Posterior cingulate gyrus (tissue), 11 donors: ENCODE measurements at regions not wholly inside any gene's neighbourhood (a gene's known extent, or its start where the extent isn't known, plus 50 kb on each side); places are given as distances from the start of the nearest gene placed in this dataset.

Experiments used
- DNase-seq, 10 donors: peaks; one replicate each; pipeline versions ENCODE4 v3.0.0 to v3.0.0-alpha.2; 2020 to 2021; ENCODE audit warnings: mixed read lengths in 3 of 10
- intact Hi-C: fragments of 100-400 bp; cut with DNase I; formaldehyde crosslinking; loops from one replicate; pipeline ENCODE4 v1.15.1; 2023

DNA sequence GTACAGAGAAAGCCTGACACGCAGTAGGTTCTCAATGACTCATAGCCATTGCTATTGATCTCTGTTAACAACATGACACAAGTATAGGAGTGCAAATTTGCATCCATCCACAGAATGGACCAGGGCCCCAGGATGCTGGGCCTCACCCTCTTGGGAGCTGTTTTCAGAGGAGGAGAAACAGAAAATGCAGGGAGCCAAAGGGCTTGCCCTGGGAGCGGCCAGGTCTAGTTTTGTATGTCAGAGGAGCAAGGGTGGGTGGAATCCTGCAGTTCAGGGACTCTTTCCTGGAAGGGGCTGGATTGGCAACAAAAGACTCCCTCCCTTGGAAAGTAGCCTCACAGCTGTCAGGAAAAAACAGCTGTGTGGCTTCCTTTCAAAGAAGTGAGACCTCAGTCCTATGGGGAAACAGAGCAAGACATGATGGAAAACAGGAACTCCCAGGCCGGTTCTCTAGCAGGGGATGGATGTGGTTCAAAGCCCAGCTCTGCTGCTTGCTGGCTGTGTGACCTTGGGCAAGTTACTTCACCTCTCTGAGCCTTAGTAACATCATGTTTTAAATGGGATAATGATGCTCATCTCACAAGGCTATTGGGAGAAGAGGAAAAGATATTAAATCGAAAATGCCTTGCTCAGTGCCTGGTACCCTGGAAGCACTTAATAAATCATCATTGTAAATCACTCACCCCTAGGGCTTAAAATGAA, 50.5 kb upstream of the SH3PXD2B start:
- no peak for DNase-seq
- intact Hi-C loops: no loop called here

DNA sequence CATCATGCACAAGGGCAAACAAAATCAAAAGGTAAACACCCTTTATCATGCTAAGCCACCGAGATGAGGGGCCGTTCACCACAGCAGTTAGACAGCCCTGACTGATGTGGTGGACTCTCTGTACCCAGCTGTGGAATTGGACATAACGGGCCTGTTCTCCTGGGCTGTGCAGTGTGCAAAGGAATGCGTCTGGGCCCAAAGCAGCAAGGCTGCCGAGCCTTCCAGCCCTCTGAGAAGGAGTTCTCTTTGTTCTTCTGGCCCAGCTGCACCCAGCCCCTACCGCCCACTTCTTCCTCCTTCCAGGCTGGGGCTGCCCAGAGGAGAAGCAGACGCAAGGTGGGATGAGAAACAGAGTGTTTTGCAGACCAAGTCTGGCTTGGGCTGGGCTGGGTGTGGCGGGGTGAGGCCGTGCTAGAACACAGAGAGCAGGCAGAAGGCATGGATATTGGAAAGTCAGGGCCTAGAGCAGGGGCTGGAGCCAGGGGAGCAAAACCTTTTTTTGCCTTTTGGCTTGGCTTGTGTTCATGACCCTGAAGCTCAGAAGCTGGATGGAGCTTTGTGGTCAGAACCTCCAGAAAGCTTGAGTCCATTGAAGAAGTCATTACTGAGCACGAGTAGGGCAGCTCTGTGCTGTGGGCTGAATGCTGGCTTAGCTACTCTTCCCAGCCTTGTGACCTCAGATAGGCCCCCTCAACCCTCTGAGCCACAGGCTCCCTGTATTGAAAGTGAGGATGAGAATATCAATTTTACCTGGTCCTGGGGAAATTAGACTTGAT, 49.8 kb upstream of the SH3PXD2B start:
- intact Hi-C loops: no loop called here
- peak in 3 of 10 donors; percentile 33 to 86 (median 48) for DNase-seq
